HepG2 (cell line): ENCODE measurements at regions not wholly inside any gene's neighbourhood (a gene's known extent, or its start where the extent isn't known, plus 50 kb on each side); places are given as distances from the start of the nearest gene placed in this dataset.

Experiments used
- ATAC-seq: fragments of 200-7000 bp; cut with Tn5 transposase; 3 replicates; pipeline ENCODE4 v1.9.1; 2020; ENCODE audit warnings: mild to moderate bottlenecking, moderate library complexity
- BruUV-seq: library from RNA; stranded (reverse); fragments of 400-500 nt; replicated peaks from 2 replicates; lab custom pipeline; 2021; lab: Mats Ljungman, UMichigan
- CTCF ChIA-PET: fragments of 300-600 bp; formaldehyde crosslinking; extraction: SDS; loops from one replicate; lab custom pipeline; 2021; ENCODE audit warnings: low total read pairs, inconsistent platforms, low intra/inter-chr PET ratio; lab: Yijun Ruan, JAX
- POLR2A ChIA-PET: fragments of 350-600 bp; sonication (Branson Sonifier 250); formaldehyde crosslinking; loops from one replicate; lab custom pipeline; 2020; ENCODE audit warnings: antibody characterized with exemption, inconsistent platforms; lab: Yijun Ruan, JAX
- DNase-seq: peaks from one replicate; pipeline ENCODE4 v3.0.0-alpha.2; 2015; ENCODE audit warnings: low spot score
- FAIRE-seq: peaks from 3 replicates; lab custom pipeline; 2011; peaks lifted over from hg19 to GRCh38; lab: Jason Lieb, UNC
- H2AFZ ChIP-seq: one replicate; pipeline ENCODE4 v1.6.1; 2011; ENCODE audit warnings: low read length, inconsistent platforms
- H3K27ac ChIP-seq: fragments of 300-600 bp; 3 replicates; pipeline ENCODE4 v1.8.0; 2011; ENCODE audit warnings: mixed run types, mild to moderate bottlenecking, mixed read lengths, low read length, inconsistent platforms; ENCODE audit not compliant: insufficient read depth; ENCODE audit errors: extremely low read length
- H3K27me3 ChIP-seq, 2 experiments: fragments of 200-600 bp in 1 of 2; 2 replicates in 1 of 2; 3 replicates in 1 of 2; pipeline versions ENCODE4 v1.6.0 to v1.8.0; 2011; ENCODE audit warnings: low read length in 2 of 2, mild to moderate bottlenecking in 2 of 2, moderate library complexity in 2 of 2, inconsistent platforms in 1 of 2; ENCODE audit not compliant: insufficient read depth in 2 of 2, control insufficient read depth in 1 of 2
- H3K36me3 ChIP-seq, 2 experiments: fragments of 200-600 bp in 1 of 2; replicated peaks in 1 of 2; 2 replicates in 1 of 2; 3 replicates in 1 of 2; pipeline versions ENCODE4 v1.5.1 to v1.8.0; 2011; ENCODE audit warnings: low read length in 2 of 2, inconsistent platforms in 1 of 2; ENCODE audit not compliant: insufficient read depth in 2 of 2, control insufficient read depth in 1 of 2
- H3K4me1 ChIP-seq: 2 replicates; pipeline ENCODE4 v1.5.1; 2012; ENCODE audit warnings: low read length, inconsistent platforms; ENCODE audit not compliant: insufficient read depth
- H3K4me2 ChIP-seq: 2 replicates; pipeline ENCODE4 v1.6.0; 2011; ENCODE audit warnings: low read depth, low read length, inconsistent platforms
- H3K4me3 ChIP-seq, 3 experiments: fragments of 200-600 bp in 1 of 3; sonication (generic), shearing (Covaris generic) in 1 of 3; replicated peaks in 1 of 3; 2 replicates each; pipeline ENCODE4 v1.5.1; 2011 to 2016; ENCODE audit warnings: low read length in 3 of 3, inconsistent platforms in 2 of 3, low read depth in 2 of 3, mild to moderate bottlenecking in 2 of 3, control low read depth in 1 of 3, mixed read lengths in 1 of 3; ENCODE audit not compliant: insufficient read depth in 1 of 3
- H3K79me2 ChIP-seq: one replicate; pipeline ENCODE4 v1.6.1; 2011; ENCODE audit warnings: low read length, inconsistent platforms; ENCODE audit not compliant: insufficient read depth
- H3K9ac ChIP-seq: 2 replicates; pipeline ENCODE4 v1.6.0; 2011; ENCODE audit warnings: mild to moderate bottlenecking, low read depth, low read length, inconsistent platforms; ENCODE audit not compliant: insufficient read depth
- H3K9me3 ChIP-seq: 2 replicates; pipeline ENCODE4 v1.5.1; 2012; ENCODE audit warnings: mild to moderate bottlenecking, low read length
- H4K20me1 ChIP-seq: 2 replicates; pipeline ENCODE4 v1.6.0; 2011; ENCODE audit warnings: inconsistent platforms, mild to moderate bottlenecking, low read length, moderate library complexity; ENCODE audit not compliant: insufficient read depth
- HNRNPH1 ChIP-seq: fragments of 200-400 bp; formaldehyde crosslinking; optimal IDR thresholded peaks from 2 replicates; pipeline ENCODE3; 2017; ENCODE audit warnings: mild to moderate bottlenecking, low read depth, low read length
- KLF6 ChIP-seq: IDR thresholded peaks from 2 replicates; pipeline ENCODE4 v1.8.0; 2016; ENCODE audit warnings: missing biosample characterization, missing genetic modification reagents
- PHF21A ChIP-seq: sonication (generic); formaldehyde crosslinking; IDR thresholded peaks from 2 replicates; pipeline ENCODE4 v1.5.0; 2020; ENCODE audit warnings: mild to moderate bottlenecking, missing genetic modification reagents
- POLR2AphosphoS2 ChIP-seq: IDR thresholded peaks from 2 replicates; pipeline ENCODE4 v1.6.1; 2011; ENCODE audit warnings: low read depth, low read length, improper control_type of control experiment
- REXO4 ChIP-seq: sonication (generic); formaldehyde crosslinking; IDR thresholded peaks from 2 replicates; pipeline ENCODE4 v1.8.0; 2022; ENCODE audit warnings: missing genetic modification reagents, mild to moderate bottlenecking, borderline replicate concordance
- SCMH1 ChIP-seq: sonication (generic); formaldehyde crosslinking; IDR thresholded peaks from 2 replicates; pipeline ENCODE4 v1.9.0; 2021; ENCODE audit warnings: missing genetic modification reagents, mild to moderate bottlenecking, borderline replicate concordance
- SOX13 ChIP-seq, 3 experiments: fragments of 450-650 bp in 1 of 3; sonication (generic) in 1 of 3; formaldehyde crosslinking in 1 of 3; IDR thresholded peaks in 2 of 3; conservative IDR thresholded peaks in 1 of 3; 2 replicates each; pipeline versions ENCODE4 v1.5.0 to v1.6.1; 2016 to 2020; ENCODE audit warnings: antibody characterized with exemption in 1 of 3, mild to moderate bottlenecking in 1 of 3, missing compliant biosample characterization in 1 of 3, missing genetic modification reagents in 1 of 3, moderate library complexity in 1 of 3
- SP140L ChIP-seq: sonication (generic); formaldehyde crosslinking; IDR thresholded peaks from 2 replicates; pipeline ENCODE4 v1.4.0; 2020; ENCODE audit warnings: missing genetic modification reagents, borderline replicate concordance
- TCF12 ChIP-seq, 2 experiments: fragments of 450-650 bp in 1 of 2; sonication (generic) in 1 of 2; formaldehyde crosslinking in 1 of 2; IDR thresholded peaks; 2 replicates each; pipeline versions ENCODE4 v1.6.1 to v1.8.0; 2017 to 2022; ENCODE audit warnings: antibody characterized with exemption in 1 of 2, mild to moderate bottlenecking in 1 of 2, missing genetic modification reagents in 1 of 2, moderate library complexity in 1 of 2
- YEATS4 ChIP-seq: sonication (generic); formaldehyde crosslinking; IDR thresholded peaks from 2 replicates; pipeline ENCODE4 v1.4.0; 2020; ENCODE audit warnings: missing genetic modification reagents, borderline replicate concordance
- ZNF160 ChIP-seq: sonication (generic); formaldehyde crosslinking; IDR thresholded peaks from 2 replicates; pipeline ENCODE4 v1.8.0; 2022; ENCODE audit warnings: mild to moderate bottlenecking, inconsistent platforms, missing genetic modification reagents
- ZNF343 ChIP-seq: sonication (generic); formaldehyde crosslinking; IDR thresholded peaks from 2 replicates; pipeline ENCODE4 v1.4.0; 2020; ENCODE audit warnings: mild to moderate bottlenecking, missing genetic modification reagents
- WGBS: methylation state at CpG from one replicate; pipeline ENCODE4 v1.1.6; 2017; ENCODE audit warnings: low lambda C conversion rate; 5-methylcytosine and 5-hydroxymethylcytosine counted together
- in situ Hi-C: cut with HindIII; loops from 2 replicates; pipeline ENCODE4 v1.10.0; 2017; ENCODE audit warnings: low pct_unique_long_range_greater_than_20kb; ENCODE audit not compliant: extremely low pct_ligation_motif_present
- intact Hi-C: fragments of 100-400 bp; cut with micrococcal nuclease; formaldehyde crosslinking; loops from one replicate; pipeline ENCODE4 v1.10.0; 2022; ENCODE audit not compliant: unreplicated experiment
- TF ChIP-seq, protein P1 (sequence below): sonication (generic); formaldehyde crosslinking; IDR thresholded peaks from 2 replicates; pipeline ENCODE4 v1.9.0; 2021; ENCODE audit warnings: missing genetic modification reagents, borderline replicate concordance
- TF ChIP-seq, protein P2 (sequence below): sonication (generic); formaldehyde crosslinking; IDR thresholded peaks from 2 replicates; pipeline ENCODE4 v1.8.0; 2022; ENCODE audit warnings: mild to moderate bottlenecking, missing genetic modification reagents, borderline replicate concordance

DNA sequence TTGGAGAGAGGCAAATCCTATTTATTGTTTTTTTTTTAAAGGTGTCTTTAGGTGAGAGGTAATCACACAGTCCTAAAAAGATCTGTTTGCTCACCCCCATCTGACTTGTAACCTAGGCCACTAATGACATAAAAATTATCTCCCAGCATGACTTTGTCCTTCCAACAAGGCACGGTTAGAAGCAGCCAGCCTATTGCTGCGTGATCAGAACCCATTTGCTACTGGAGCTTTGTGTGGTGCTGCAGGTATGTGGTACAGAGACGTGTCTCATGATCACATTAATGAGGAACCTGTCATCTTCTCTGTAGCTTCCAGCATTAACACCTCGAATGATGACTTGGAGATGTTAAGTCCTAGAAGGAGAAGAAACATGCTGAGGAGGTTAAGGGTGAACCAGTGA is 555.8 kb upstream of the TLE4 start (continued):
- TF ChIP-seq, protein P1, sequence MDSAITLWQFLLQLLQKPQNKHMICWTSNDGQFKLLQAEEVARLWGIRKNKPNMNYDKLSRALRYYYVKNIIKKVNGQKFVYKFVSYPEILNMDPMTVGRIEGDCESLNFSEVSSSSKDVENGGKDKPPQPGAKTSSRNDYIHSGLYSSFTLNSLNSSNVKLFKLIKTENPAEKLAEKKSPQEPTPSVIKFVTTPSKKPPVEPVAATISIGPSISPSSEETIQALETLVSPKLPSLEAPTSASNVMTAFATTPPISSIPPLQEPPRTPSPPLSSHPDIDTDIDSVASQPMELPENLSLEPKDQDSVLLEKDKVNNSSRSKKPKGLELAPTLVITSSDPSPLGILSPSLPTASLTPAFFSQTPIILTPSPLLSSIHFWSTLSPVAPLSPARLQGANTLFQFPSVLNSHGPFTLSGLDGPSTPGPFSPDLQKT (CRISPR knock-in tag): no peak

DNA sequence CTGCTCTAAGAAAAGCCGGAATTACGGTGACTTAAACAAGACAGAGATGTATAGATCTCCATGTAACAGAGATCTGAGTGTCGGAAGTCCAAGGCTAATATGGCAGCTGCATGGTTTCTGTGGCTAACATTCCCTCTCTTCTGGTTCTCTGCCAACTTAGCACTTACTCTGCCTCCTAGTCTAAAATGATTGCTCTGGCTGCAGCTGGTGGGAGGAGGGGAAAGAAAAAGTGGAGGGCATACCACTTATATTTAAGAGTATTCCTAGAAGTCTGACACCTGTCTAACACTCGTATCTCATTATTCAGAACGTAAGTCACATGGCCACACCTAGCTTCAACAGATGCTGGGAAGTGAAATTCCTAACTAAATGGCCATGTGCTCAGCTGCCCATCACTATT is 551.5 kb upstream of the TLE4 start:
- Histone ChIP-seq H3K4me2 (no peak overlapping the region), H2AFZ (no peak overlapping the region), H3K36me3 (no peaks in the 10 kb centered on the region), H3K79me2 (no peaks in the 10 kb centered on the region), H3K9ac (no peak overlapping the region), H3K27me3 (no peaks in the 10 kb centered on the region), H3K9me3 (no peaks in the 10 kb centered on the region), H3K4me1 (no peaks in the 10 kb centered on the region)
- 38% methylated on average over 5 of the region's 5 CpGs for WGBS
- no peak for DNase-seq
- no TSS peak for BruUV-seq
- ATAC-seq: no peak
- FAIRE-seq: no peak
- TF ChIP-seq POLR2AphosphoS2: no peak
- TF ChIP-seq KLF6: no peak
- TF ChIP-seq TCF12 (IDR thresholded peaks at IDR 0.05): no peak
- TF ChIP-seq TCF12 (CRISPR knock-in tag; IDR thresholded peaks at IDR 0.05): no peak
- no peak for TF ChIP-seq REXO4
- TF ChIP-seq ZNF160: no peak
- TF ChIP-seq SOX13 (IDR thresholded peaks at IDR 0.05): no peak
- TF ChIP-seq SOX13 (CRISPR knock-in tag; conservative IDR thresholded peaks at IDR 0.05 in 1 of 2, IDR thresholded peaks at IDR 0.05 in 1 of 2): no peak
- no peak for TF ChIP-seq SCMH1
- no peak for TF ChIP-seq PHF21A
- TF ChIP-seq, protein P2, sequence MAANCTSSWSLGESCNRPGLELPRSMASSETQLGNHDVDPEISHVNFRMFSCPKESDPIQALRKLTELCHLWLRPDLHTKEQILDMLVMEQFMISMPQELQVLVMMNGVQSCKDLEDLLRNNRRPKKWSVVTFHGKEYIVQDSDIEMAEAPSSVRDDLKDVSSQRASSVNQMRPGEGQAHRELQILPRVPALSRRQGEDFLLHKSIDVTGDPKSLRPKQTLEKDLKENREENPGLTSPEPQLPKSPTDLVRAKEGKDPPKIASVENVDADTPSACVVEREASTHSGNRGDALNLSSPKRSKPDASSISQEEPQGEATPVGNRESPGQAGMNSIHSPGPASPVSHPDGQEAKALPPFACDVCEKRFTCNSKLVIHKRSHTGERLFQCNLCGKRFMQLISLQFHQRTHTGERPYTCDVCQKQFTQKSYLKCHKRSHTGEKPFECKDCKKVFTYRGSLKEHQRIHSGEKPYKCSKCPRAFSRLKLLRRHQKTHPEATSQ: no peak
- no peak for TF ChIP-seq YEATS4 (CRISPR knock-in tag)
- TF ChIP-seq ZNF343: no peak
- no peak for TF ChIP-seq HNRNPH1
- TF ChIP-seq SP140L (CRISPR knock-in tag): no peak
- TF ChIP-seq, all 625 proteins: peak for 0
- in situ Hi-C loops: no loop called here
- Histone ChIP-seq H3K4me3 (no peak overlapping the region), H4K20me1 (no peaks in the 10 kb centered on the region), H3K27ac (no peak overlapping the region)
- intact Hi-C loops: no loop called here
- ChIA-PET CTCF (no interaction called here), POLR2A (no interaction called here)
